ENCODE measurements at regions not wholly inside any gene's neighbourhood (a gene's known extent, or its start where the extent isn't known, plus 50 kb on each side); places are given as distances from the start of the nearest gene placed in this dataset.
"Not testable (repeated sequence)": the region's sequence is repeated elsewhere in the genome, so short reads cannot be mapped to it uniquely, and the experiment has no call there.

- no peak for DNase-seq
Observed at GRCh38 chr5:57635146-57635777, 152.7 kb upstream of the ACTBL2 start.

- no peak for DNase-seq
Observed at GRCh38 chr5:57632937-57633336, 150.3 kb upstream of the ACTBL2 start.

DNA sequence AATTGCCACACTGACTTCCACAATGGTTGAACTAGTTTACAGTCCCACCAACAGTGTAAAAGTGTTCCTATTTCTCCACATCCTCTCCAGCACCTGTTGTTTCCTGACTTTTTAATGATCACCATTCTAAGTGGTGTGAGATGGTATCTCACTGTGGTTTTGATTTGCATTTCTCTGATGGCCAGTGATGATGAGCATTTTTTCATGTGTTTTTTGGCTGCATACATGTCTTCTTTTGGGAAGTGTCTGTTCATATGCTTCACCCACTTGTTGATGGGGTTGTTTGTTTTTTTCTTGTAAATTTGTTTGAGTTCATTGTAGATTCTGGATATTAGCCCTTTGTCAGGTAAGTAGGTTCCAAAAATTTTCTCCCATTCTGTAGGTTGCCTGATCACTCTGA, 148.5 kb upstream of the ACTBL2 start:
- DNase-seq: not testable (repeated sequence)

DNA sequence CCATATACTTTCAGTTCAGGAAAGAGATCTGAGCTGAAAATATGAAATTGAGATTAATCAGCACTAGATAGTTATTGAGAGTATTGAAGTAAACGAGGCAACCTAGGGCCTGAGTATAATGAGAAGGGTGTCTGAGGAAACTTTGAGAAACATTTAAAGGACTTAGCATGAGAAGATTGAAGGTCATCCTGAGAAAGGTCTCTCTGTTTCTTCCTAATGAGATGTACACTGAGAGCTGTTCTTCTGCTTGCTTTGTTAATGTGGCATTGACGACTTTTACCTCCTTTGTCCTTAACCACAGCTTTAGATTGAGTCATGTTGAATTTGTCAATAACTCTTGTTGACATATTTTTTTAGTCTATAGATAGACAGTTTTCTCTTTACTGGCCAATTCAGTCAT, 145.1 kb upstream of the ACTBL2 start:
- no peak for DNase-seq

- no peak for DNase-seq
Observed at GRCh38 chr5:57626703-57627102, 144.1 kb upstream of the ACTBL2 start.

DNA sequence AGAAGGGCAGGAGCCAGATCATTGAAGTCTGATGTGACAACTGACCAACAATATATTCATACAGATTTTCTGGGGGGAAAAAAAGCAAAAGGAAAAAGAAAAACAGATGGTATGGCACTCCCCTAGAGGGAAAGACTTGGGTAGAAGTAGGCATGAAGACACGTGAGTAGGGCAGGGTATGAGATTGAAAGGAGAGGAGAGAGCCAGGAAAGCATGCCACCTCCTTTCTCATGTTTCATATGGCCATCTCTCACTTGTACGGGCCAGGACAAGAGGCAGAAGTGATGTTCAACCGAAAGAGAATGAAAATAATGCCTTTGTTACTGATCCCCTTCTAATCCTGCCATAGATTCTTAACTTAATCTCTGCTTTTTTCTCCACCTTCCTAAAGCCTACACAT, 139.0 kb upstream of the ACTBL2 start:
- DNase-seq: no peak

- no peak for DNase-seq
Observed at GRCh38 chr5:57618767-57619381, 136.3 kb upstream of the ACTBL2 start.

- no peak for DNase-seq
Observed at GRCh38 chr5:57613741-57614140, 131.1 kb upstream of the ACTBL2 start.

DNA sequence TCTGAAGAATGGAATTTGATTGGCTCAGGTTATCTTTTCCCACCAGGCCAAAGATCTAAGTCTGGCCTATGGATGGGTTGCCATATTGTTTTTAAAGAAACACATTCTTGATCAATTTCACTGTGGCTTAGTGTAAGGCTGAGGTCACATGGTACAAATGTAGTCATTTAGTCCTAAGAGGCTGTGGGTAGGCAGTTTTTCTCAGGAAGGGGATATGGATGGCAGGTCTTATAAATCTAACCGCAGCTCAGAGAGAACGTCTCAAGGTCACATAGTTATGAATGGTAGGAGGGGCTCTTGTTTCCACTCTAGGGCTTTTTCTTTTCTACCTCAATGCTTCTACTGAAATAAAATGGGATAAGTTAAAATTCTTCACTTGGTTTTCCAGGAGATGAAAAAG, 128.6 kb upstream of the ACTBL2 start:
- no peak for DNase-seq

- DNase-seq: no peak
Observed at GRCh38 chr5:57608542-57608941, 125.9 kb upstream of the ACTBL2 start.

GRCh38 chr5:57601996-57602395, 119.4 kb upstream of the ACTBL2 start:
- DNase-seq: no peak

DNA sequence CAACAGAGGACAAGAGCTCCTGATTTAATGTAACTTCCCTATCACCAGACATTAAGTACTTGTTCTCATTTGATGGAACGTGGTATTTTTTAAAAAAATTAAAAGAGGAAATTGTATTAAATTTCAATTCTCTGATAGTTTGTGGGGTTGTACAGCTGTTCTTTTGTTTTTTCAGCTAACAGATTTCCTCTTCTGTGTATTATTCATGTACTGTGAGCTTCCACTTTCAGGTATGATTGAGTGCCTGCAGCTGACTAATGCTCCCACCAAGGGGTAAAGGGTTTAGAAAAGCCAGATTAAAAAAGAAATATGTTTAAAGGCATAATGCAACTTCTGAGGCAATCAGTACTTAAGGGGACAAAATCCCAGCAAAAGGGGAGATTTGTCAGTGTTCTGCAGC, 117.7 kb upstream of the ACTBL2 start:
- DNase-seq: no peak

DNA sequence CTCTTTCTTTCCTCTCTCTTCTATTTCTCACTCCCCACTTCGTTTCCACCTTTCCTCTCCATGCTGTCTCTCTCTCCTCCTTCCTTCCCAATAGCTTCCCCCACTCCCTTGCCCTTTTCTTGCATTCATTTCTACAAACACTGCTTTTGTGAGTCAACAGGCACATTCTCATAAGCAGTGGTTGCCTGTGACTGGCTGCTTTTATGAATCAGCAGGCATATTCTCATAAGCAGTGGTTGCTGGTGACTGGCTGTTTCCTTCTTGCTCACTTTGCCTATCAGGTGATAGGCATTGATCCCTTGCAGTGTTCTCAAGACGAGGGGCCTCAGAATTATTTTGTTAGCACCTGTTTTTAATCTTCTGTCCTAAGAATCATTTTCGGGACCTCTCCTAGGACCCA, 116.1 kb upstream of the ACTBL2 start:
- DNase-seq: peak in 2 of 51 donors; percentile 21 to 34

- DNase-seq: peak in 3 of 51 donors; percentile 2 to 60 (median 6)
Observed at GRCh38 chr5:57598097-57598496, 115.5 kb upstream of the ACTBL2 start.

DNA sequence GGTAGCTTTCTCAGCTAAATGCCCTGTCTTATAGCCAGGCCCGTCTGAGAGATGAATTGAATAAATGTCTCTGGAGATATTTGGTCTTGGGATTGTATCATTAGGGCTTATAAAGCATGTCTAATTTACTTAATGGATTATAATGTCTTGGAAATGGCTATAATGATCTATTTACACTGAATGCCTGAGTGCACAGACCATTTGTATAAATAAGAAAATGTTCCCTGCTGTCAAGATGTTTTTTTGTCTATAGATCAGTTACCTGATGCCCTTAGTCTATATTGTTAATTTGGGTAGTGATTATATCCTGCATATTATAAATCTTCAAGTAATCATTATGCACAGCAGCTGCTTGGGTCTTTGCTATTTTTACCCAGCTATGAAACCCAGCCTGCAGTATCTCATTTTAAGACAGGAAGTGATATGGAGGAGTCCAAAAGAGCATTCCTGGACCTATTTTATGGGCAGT, 112.9 kb upstream of the ACTBL2 start:
- no peak for DNase-seq

DNA sequence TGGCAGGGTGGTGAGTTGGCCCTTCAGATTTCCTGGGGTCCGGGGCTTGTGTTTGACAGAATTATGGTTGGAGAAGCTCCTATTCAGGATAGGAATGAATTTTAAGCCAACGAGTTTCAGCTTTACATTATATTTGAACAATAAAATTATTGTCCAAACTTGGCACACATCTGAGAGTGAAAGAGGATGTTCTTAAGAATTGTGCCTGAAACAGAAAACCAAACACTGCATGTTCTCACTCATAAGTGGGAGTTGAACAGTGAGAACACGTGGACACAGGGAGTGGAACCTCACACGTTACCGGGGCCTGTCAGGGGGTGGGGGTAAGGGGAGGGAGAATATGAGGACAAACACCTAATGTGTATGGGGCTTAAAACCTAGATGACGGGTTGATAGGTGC, 111.8 kb upstream of the ACTBL2 start:
- DNase-seq: no peak

DNA sequence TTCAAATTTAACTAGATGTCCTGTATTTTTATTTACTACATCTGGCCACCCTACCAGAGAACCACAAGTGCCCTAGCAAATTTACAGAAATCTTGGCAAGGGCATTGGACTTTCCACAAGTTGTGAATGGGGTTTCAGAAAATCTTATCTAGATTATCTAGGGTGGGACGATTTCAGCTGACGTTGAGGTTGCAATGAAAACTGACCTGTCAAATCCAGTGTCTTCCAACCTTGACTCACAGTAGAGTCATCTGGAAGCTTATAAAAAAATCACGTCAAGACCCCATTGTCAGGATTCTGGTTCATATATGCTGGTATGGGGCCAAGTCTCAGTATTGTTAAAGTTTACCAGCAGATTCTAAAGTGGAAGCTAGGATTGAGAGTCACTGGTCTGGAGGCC, 109.6 kb upstream of the ACTBL2 start:
- no peak for DNase-seq

DNA sequence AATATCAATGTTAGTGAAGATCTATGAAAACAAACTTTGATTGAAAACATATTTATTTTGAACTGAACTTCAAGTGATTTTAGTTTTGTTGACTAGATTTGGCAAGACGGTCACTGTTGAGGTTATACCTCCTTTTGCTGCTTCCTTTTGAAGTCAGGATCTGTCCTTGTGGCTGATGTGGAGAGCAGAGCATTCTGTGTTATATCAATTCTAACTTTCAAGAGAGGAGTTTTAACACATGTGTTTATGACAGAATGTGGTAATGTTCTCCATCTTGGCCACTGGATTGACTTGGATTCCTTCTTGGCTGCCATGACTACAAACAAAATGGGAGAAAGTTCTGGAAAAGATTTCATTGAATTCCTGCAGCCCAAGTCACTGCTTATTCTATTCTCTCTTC, 104.0 kb upstream of the ACTBL2 start:
- no peak for DNase-seq

DNA sequence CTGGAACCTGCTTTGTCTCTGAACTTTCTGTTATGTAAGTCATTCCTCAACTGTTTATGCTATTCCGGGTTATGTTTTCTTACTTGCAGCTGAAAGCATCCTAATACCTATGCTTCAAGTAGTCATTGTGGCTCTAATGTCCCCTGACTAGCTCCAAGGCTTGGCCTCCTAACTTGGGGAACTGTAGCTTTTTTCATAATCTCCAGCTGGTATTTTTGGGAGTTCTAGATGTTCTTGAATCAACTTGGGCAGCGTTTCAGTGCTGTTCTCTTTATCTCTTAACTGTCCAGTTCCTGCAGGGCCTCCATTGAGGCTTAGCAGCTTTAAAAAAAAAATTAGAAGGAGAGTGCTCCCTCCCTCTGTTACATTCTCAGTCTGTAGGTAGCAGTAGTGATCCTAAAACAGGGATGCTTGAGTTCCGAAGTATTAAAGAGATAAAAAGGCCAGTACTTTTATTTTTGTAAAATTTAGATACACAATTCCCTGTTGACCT, 100.0 kb upstream of the ACTBL2 start:
- no peak for DNase-seq

DNA sequence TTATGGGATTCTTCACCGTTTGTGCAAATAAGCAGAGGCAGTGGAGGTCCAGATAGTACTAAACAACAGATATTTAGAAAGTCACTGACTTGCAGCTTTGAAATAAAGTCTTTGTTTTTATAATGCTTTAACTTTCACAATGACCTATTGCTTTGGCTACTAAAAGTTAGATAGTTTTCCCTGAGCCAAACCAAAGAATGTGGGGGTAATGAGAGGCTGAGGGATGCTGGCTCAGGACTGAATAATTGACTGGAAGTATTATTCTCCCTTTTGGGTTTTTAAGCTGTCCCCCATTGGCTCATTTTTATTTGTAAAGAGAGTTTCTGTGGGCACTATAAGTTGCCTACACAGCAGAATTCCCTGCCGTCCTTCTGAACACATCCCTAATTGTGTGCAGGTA, 99.2 kb upstream of the ACTBL2 start:
- DNase-seq: no peak

DNA sequence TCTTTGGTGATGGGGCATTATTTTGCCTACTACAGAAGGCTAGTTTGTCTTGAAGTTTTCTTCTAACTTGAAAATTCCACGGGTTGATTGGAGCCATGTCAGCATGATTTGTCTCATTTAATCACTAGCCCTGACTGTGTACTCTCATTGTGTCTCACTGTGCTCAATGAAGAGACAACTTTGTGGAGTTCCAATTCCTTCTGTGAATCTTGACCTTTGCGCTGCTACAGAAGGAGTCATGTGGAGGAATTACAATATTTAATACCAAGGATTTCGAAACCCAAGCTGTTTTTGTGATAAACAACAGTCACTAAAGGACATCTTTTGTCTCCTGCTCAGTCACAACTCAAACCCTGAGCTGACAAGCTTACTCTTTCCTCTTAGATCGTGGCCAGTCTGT, 98.6 kb upstream of the ACTBL2 start:
- no peak for DNase-seq

GRCh38 chr5:57577432-57578175, 95.0 kb upstream of the ACTBL2 start:
- DNase-seq: no peak

GRCh38 chr5:57576317-57576716, 93.7 kb upstream of the ACTBL2 start:
- DNase-seq: no peak

All from hypothalamus (tissue), 51 donors.